ENCODE measurements at regions not wholly inside any gene's neighbourhood (a gene's known extent, or its start where the extent isn't known, plus 50 kb on each side); places are given as distances from the start of the nearest gene placed in this dataset.

DNA sequence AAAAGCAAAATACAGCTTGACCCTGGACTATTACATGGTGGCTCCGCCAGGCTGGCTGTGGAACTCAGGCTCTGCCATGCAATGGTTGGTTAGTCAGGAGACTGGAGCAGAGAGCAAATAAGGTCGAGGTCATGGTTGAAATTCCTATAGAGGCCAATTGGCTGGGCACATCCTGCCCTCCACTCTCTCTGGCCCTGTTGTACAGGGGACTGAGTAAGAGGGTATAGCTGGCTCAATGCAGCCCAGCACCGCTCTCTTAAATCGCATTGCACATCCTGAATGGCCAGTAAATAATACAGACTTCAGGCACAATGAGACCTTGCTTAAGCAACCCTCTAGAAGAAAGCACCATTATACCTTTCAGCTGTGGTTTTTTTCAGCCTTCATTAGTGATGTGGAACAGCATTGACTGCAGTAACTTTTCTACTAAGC is 59.3 kb upstream of the PPP2R5A start:
- TF ChIP-seq, protein P1, sequence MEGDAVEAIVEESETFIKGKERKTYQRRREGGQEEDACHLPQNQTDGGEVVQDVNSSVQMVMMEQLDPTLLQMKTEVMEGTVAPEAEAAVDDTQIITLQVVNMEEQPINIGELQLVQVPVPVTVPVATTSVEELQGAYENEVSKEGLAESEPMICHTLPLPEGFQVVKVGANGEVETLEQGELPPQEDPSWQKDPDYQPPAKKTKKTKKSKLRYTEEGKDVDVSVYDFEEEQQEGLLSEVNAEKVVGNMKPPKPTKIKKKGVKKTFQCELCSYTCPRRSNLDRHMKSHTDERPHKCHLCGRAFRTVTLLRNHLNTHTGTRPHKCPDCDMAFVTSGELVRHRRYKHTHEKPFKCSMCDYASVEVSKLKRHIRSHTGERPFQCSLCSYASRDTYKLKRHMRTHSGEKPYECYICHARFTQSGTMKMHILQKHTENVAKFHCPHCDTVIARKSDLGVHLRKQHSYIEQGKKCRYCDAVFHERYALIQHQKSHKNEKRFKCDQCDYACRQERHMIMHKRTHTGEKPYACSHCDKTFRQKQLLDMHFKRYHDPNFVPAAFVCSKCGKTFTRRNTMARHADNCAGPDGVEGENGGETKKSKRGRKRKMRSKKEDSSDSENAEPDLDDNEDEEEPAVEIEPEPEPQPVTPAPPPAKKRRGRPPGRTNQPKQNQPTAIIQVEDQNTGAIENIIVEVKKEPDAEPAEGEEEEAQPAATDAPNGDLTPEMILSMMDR (IDR thresholded peaks at IDR 0.05; ENCODE audit: extremely low read depth, insufficient read depth, missing control alignments): no peak
- in situ Hi-C loops (cut with MboI; ENCODE audit: low pct_unique_long_range_greater_than_20kb, low sequenced_read_pairs, unreplicated experiment): no loop called here
- DNase-seq (ENCODE audit: low spot score): no peak

DNA sequence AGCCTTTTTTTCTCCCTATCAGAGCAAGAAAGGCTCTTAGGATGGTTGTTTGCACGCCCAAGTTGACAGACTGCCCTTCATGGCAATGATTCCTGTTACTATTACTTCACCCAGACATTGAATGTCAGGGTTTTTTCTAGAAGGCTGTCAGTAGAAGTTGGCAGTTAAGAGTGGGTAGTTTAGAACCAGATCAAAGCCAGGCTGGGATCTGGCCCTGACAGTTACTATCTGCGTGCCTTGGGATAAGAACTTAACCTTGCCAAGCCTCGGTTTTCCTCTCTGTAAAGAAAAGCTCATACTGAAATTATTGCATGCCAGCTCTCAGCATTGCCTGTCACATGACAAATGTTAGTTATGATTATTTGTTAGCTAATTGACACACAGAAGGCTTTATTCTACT is 58.7 kb upstream of the PPP2R5A start:
- in situ Hi-C loops (cut with MboI; ENCODE audit: low pct_unique_long_range_greater_than_20kb, low sequenced_read_pairs, unreplicated experiment): no loop called here
- DNase-seq (ENCODE audit: low spot score): no peak
- TF ChIP-seq, protein P1 (IDR thresholded peaks at IDR 0.05; ENCODE audit: extremely low read depth, insufficient read depth, missing control alignments): no peak

DNA sequence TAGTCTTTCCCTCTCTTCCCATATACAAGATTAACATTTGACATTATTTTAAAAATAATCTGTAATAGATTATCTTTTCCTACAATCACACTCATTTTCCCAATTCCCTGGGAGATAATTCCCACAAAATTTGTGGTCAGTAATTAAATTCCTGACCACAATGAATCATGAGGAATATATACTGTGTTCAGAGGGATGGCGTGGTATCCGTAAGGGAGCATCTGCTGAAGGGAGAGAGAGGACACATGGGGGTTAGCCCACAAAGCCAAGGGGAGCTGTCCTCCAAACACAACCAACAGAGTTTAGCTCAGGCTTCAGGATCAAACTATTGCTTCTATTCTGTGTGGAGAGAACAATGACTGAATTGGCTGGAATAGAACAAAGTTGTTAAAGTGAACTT is 57.1 kb upstream of the PPP2R5A start:
- no peak for DNase-seq (ENCODE audit: low spot score)
- TF ChIP-seq, protein P1 (IDR thresholded peaks at IDR 0.05; ENCODE audit: extremely low read depth, insufficient read depth, missing control alignments): no peak
- in situ Hi-C loops (cut with MboI; ENCODE audit: low pct_unique_long_range_greater_than_20kb, low sequenced_read_pairs, unreplicated experiment): no loop called here

DNA sequence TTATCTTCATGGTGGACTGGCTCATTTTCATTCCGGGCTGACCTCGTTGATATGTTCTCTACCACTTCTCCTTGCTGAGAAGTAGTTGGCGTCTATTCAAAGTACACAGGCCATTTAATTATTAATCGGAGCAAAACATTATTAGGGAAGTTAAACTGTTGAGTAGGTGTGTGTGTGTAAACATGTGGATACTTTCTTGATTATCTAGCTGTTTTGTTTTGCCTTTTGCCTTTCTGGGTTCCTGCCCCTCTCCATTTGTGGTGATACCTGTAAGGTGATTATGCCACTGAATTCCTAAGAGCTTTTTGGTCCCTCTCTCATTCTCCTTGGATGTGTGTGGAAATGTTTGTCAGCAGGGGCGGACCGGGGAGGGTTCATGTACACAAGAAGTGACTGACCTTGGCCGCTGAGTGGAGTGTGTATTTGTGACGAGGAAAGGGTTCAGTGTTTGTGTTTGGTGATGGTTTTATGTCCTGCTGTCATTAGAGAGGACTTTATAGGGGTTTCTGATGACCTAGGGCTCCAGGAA is 56.6 kb upstream of the PPP2R5A start:
- DNase-seq (ENCODE audit: low spot score): no peak
- TF ChIP-seq, protein P1 (IDR thresholded peaks at IDR 0.05; ENCODE audit: extremely low read depth, insufficient read depth, missing control alignments): no peak
- in situ Hi-C loops (cut with MboI; ENCODE audit: low pct_unique_long_range_greater_than_20kb, low sequenced_read_pairs, unreplicated experiment): no loop called here

DNA sequence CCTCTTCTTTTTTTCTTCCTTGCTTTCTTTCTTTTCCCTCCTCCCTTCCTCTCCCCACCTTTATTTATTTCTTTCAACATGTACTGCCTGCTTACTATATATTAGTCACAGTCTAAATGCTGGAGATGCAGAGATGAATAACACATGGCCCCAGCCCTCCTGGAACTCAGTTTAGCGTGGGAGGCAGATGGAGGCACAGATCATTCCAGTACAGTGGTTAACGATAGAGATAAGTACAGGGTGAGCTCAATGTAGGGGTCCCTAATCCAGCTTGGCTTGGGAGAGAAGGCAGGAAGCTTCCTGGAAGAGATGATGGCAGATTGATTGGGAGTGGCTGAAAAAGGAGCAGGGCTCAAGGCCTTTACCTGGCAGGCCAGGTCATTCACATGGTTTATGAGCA is 55.6 kb upstream of the PPP2R5A start:
- no peak for DNase-seq (ENCODE audit: low spot score)
- in situ Hi-C loops (cut with MboI; ENCODE audit: low pct_unique_long_range_greater_than_20kb, low sequenced_read_pairs, unreplicated experiment): no loop called here
- TF ChIP-seq, protein P1 (IDR thresholded peaks at IDR 0.05; ENCODE audit: extremely low read depth, insufficient read depth, missing control alignments): no peak

DNA sequence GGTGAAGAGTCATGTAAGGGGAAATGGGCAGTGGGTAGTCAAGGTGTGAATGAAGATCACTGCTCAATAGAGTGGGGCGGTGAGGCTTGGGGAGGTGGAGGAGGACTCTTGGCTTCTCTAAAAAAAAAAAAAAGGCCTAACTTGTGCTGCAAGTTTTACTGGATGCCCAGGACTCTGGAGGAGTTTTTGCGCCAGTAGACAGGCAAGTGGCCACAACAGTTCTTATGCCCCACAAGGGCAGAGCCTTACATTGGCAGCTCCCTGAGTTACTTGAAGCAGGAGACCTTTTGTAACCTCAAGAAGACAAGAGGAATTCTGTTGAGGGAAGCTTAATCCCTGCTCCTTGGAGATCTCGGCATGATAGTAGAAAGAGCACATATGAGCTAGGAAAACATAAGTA is 54.9 kb upstream of the PPP2R5A start:
- in situ Hi-C loops (cut with MboI; ENCODE audit: low pct_unique_long_range_greater_than_20kb, low sequenced_read_pairs, unreplicated experiment): no loop called here
- no peak for DNase-seq (ENCODE audit: low spot score)
- TF ChIP-seq, protein P1 (IDR thresholded peaks at IDR 0.05; ENCODE audit: extremely low read depth, insufficient read depth, missing control alignments): no peak

DNA sequence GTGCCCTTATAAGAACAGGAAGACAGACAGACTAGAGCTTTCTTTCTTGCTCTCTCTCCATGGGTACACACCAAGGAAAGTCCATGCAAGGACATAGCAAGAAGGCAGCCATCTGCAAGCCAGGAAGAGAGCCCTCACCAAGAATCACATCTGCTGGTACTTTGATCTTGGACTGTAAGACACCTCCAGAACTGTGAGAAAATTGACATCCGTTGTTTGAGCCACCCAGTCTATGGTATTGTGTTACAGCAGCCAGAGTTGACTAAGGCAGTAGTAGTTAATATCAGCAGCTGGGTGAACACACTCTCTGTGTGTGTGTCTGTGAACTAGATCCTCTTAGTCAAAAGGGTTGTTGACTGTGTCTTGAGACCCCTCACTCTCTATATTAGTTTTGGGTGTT is 53.8 kb upstream of the PPP2R5A start:
- in situ Hi-C loops (cut with MboI; ENCODE audit: low pct_unique_long_range_greater_than_20kb, low sequenced_read_pairs, unreplicated experiment): no loop called here
- no peak for DNase-seq (ENCODE audit: low spot score)
- TF ChIP-seq, protein P1 (IDR thresholded peaks at IDR 0.05; ENCODE audit: extremely low read depth, insufficient read depth, missing control alignments): no peak
